HCT116 (cell line): ENCODE measurements at regions not wholly inside any gene's neighbourhood (a gene's known extent, or its start where the extent isn't known, plus 50 kb on each side); places are given as distances from the start of the nearest gene placed in this dataset.
A peak's percentile ranks its signal among the peaks of the same experiment; 100 is the strongest.

Source experiments
- ATAC-seq: fragments of 200-7000 bp; cut with Tn5 transposase; 2 replicates; pipeline ENCODE4 v1.9.1; 2020; ENCODE audit warnings: mild to moderate bottlenecking, moderate library complexity
- BruUV-seq: library from RNA; stranded (reverse); fragments of 400-500 nt; replicated peaks from 2 replicates; lab custom pipeline; 2021; lab: Mats Ljungman, UMichigan
- CTCF ChIA-PET: fragments of 300-600 bp; sonication (Branson Sonifier 250); formaldehyde crosslinking; loops from one replicate; lab custom pipeline; 2021; ENCODE audit warnings: antibody characterized with exemption; lab: Charles Lee
- POLR2A ChIA-PET: fragments of 300-600, 350-600 bp; sonication (Branson Sonifier 250); formaldehyde crosslinking; loops from one replicate; lab custom pipeline; 2021; ENCODE audit warnings: antibody characterized with exemption; lab: Charles Lee
- RAD21 ChIA-PET, 2 experiments: fragments of 300-600 bp; sonication (Branson Sonifier 250); formaldehyde crosslinking; loops; one replicate each; lab custom pipeline; 2023; ENCODE audit warnings: low total read pairs in 2 of 2; ENCODE audit not compliant: uncharacterized antibody in 2 of 2, unreplicated experiment in 2 of 2, low non-redundant PET in 1 of 2; lab: Charles Lee
- DNase-seq: peaks from one replicate; pipeline ENCODE4 v3.0.0-alpha.2; 2010; ENCODE audit warnings: low read depth, low spot score
- H2AFZ ChIP-seq: fragments of 200-600 bp; shearing (Covaris generic), sonication (generic); 2 replicates; pipeline ENCODE4 v1.6.1; 2017; ENCODE audit warnings: low read depth, mixed run types, mixed read lengths, antibody characterized with exemption, low read length; ENCODE audit not compliant: poor library complexity, severe bottlenecking
- H3K27ac ChIP-seq: 2 replicates; pipeline ENCODE4 v1.5.1; 2012; ENCODE audit warnings: low read depth, low read length
- H3K27me3 ChIP-seq: fragments of 200-600 bp; sonication (generic); 2 replicates; pipeline ENCODE4 v1.6.1; 2016; ENCODE audit warnings: mixed run types, low read length, mixed read lengths; ENCODE audit not compliant: insufficient read depth
- H3K36me3 ChIP-seq, 2 experiments: fragments of 200-500 bp in 1 of 2; fragments of 200-600 bp in 1 of 2; sonication (Bioruptor generic) in 1 of 2; sonication (generic) in 1 of 2; 2 replicates each; pipeline versions ENCODE4 v1.5.1 to v1.6.1; 2014 to 2016; ENCODE audit warnings: low read length in 2 of 2, inconsistent platforms in 1 of 2, mixed read lengths in 1 of 2, mixed run types in 1 of 2; ENCODE audit not compliant: insufficient read depth in 2 of 2, control insufficient read depth in 1 of 2
- H3K4me1 ChIP-seq, 2 experiments: fragments of 200-600 bp in 1 of 2; sonication (generic) in 1 of 2; 2 replicates each; pipeline versions ENCODE4 v1.5.1 to v1.6.1; 2012 to 2017; ENCODE audit warnings: low read length in 2 of 2, inconsistent platforms in 1 of 2, mild to moderate bottlenecking in 1 of 2, mixed read lengths in 1 of 2, mixed run types in 1 of 2, moderate library complexity in 1 of 2; ENCODE audit not compliant: insufficient read depth in 2 of 2, control insufficient read depth in 1 of 2
- H3K4me2 ChIP-seq: fragments of 200-600 bp; sonication (generic); 2 replicates; pipeline ENCODE4 v1.6.1; 2017; ENCODE audit warnings: mixed run types, low read length, mixed read lengths
- H3K4me3 ChIP-seq, 2 experiments: fragments of 200-600 bp in 1 of 2; sonication (generic) in 1 of 2; replicated peaks in 1 of 2; 2 replicates each; pipeline ENCODE4 v1.5.1; 2011 to 2016; ENCODE audit warnings: low read length in 2 of 2, control low read depth in 1 of 2, low read depth in 1 of 2, mild to moderate bottlenecking in 1 of 2, mixed read lengths in 1 of 2, mixed run types in 1 of 2
- H3K79me2 ChIP-seq: fragments of 200-600 bp; sonication (generic); 2 replicates; pipeline ENCODE4 v1.6.1; 2017; ENCODE audit warnings: mild to moderate bottlenecking, mixed run types, low read length, moderate library complexity, mixed read lengths; ENCODE audit not compliant: insufficient read depth
- H3K9ac ChIP-seq: fragments of 200-600 bp; sonication (generic); 2 replicates; pipeline ENCODE4 v1.6.1; 2016; ENCODE audit warnings: low read length, mixed read lengths
- H3K9me2 ChIP-seq: fragments of 200-600 bp; sonication (generic), shearing (Covaris generic); 2 replicates; pipeline ENCODE4 v1.6.1; 2017; ENCODE audit warnings: mixed run types, mild to moderate bottlenecking, moderate library complexity; ENCODE audit not compliant: insufficient read depth
- H3K9me3 ChIP-seq, 2 experiments: fragments of 200-500 bp in 1 of 2; fragments of 200-600 bp in 1 of 2; sonication (Bioruptor generic) in 1 of 2; sonication (generic) in 1 of 2; 2 replicates each; pipeline ENCODE4 v1.6.1; 2014 to 2017; ENCODE audit warnings: low read length in 2 of 2, mixed read lengths in 2 of 2, inconsistent platforms in 1 of 2, low read depth in 1 of 2, mild to moderate bottlenecking in 1 of 2, mixed run types in 1 of 2, moderate library complexity in 1 of 2; ENCODE audit not compliant: control insufficient read depth in 1 of 2, insufficient read depth in 1 of 2
- H4K20me1 ChIP-seq: fragments of 200-600 bp; sonication (generic), shearing (Covaris generic); 2 replicates; pipeline ENCODE4 v1.6.1; 2017; ENCODE audit warnings: mixed run types, mild to moderate bottlenecking, moderate library complexity; ENCODE audit not compliant: insufficient read depth
- ATF3 ChIP-seq: IDR thresholded peaks from 2 replicates; pipeline ENCODE4 v1.6.1; 2012
- CTCF ChIP-seq, 3 experiments: fragments of 200-600 bp in 1 of 3; sonication (generic) in 1 of 3; IDR thresholded peaks in 2 of 3; conservative IDR thresholded peaks in 1 of 3; 2 replicates each; pipeline ENCODE4 v1.5.1; 2012 to 2017; ENCODE audit warnings: low read depth in 2 of 3, low read length in 2 of 3, antibody characterized with exemption in 1 of 3, borderline replicate concordance in 1 of 3, control low read depth in 1 of 3, mild to moderate bottlenecking in 1 of 3, mixed read lengths in 1 of 3, mixed run types in 1 of 3, moderate library complexity in 1 of 3; ENCODE audit not compliant: insufficient read depth in 1 of 3
- MAX ChIP-seq: IDR thresholded peaks from 2 replicates; pipeline ENCODE4 v1.6.1; 2012
- RAD21 ChIP-seq: IDR thresholded peaks from 2 replicates; pipeline ENCODE4 v1.6.1; 2012; ENCODE audit warnings: low read depth, mild to moderate bottlenecking
- YY1 ChIP-seq: IDR thresholded peaks from 2 replicates; pipeline ENCODE4 v1.6.1; 2011; ENCODE audit warnings: low read length, low read depth, moderate library complexity, mild to moderate bottlenecking; ENCODE audit not compliant: insufficient replicate concordance; ENCODE audit errors: extremely low read depth
- ZNF274 ChIP-seq: fragments of 200-500 bp; sonication (Bioruptor generic); IDR thresholded peaks from 2 replicates; pipeline ENCODE4 v1.6.1; 2014; ENCODE audit warnings: mild to moderate bottlenecking, low read depth, low read length, inconsistent platforms
- intact Hi-C: fragments of 100-400 bp; cut with micrococcal nuclease; formaldehyde crosslinking; loops from 2 replicates; pipeline ENCODE4 v1.10.0; 2022

- RAD21 ChIA-PET, result interaction anchor here in 1 of 2 experiments (0.5 kb wide), 1 partner anchor 720 kb away, joined by 3 read pairs; no protein-coding TSS in a partner anchor
- CTCF ChIA-PET, result interaction anchor here (1.1 to 1.5 kb wide), 2 partner anchors 9 to 30 kb away, joined by 3 to 5 read pairs; no protein-coding TSS in a partner anchor
- Histone ChIP-seq H2AFZ (no peak overlapping the region), H3K4me2 (no peak overlapping the region), H3K4me3 (no peak overlapping the region), H3K27me3 (no peaks in the 10 kb centered on the region), H3K36me3 (no peaks in the 10 kb centered on the region), H4K20me1 (no peaks in the 10 kb centered on the region), H3K4me1 (no peaks in the 10 kb centered on the region), H3K79me2 (no peaks in the 10 kb centered on the region), H3K9me3 (no peaks in the 10 kb centered on the region), H3K9ac (no peak overlapping the region), H3K27ac (no peak overlapping the region), H3K9me2 (no peaks in the 10 kb centered on the region)
- no TSS peak for BruUV-seq
- no peak for TF ChIP-seq YY1
- peak in 1 of 3 experiments; percentile 29; a peak in 2 of 6 replicates for TF ChIP-seq CTCF (IDR thresholded peaks at IDR 0.05 in 2 of 3, conservative IDR thresholded peaks at IDR 0.05 in 1 of 3; ENCODE audit: borderline replicate concordance in 1 of 3, insufficient read depth in 1 of 3, low read depth in 2 of 3, low read length in 2 of 3)
- ATAC-seq (no peak), DNase-seq (no peak)
- POLR2A ChIA-PET, result no interaction called here
- intact Hi-C loops, result no loop called here
Measured at GRCh38 chr1:199675937-199676336, 351.6 kb upstream of the NR5A2 start.

- H3K4me1 ChIP-seq, result no peaks in the 10 kb centered on the region
- intact Hi-C loops, result no loop called here
- H4K20me1 ChIP-seq, result no peaks in the 10 kb centered on the region
- no peaks in the 10 kb centered on the region for H3K36me3 ChIP-seq
- BruUV-seq, result no TSS peak
- H3K9ac ChIP-seq, result no peak overlapping the region
- DNase-seq, result no peak
- peak overlapping the region; percentile 19 for H2AFZ ChIP-seq
- H3K79me2 ChIP-seq, result no peaks in the 10 kb centered on the region
- no peak for ATAC-seq
- ChIA-PET CTCF (no interaction called here), POLR2A (no interaction called here), RAD21 (no interaction called here)
- TF ChIP-seq ATF3 (no peak), MAX (no peak), CTCF (IDR thresholded peaks at IDR 0.05 in 2 of 3, conservative IDR thresholded peaks at IDR 0.05 in 1 of 3; ENCODE audit: borderline replicate concordance in 1 of 3, insufficient read depth in 1 of 3, low read depth in 2 of 3, low read length in 2 of 3) (no peak), RAD21 (no peak), ZNF274 (no peak)
- H3K4me3 ChIP-seq, result no peak overlapping the region
- no peaks in the 10 kb centered on the region for H3K27me3 ChIP-seq
- H3K27ac ChIP-seq, result no peak overlapping the region
- H3K4me2 ChIP-seq, result no peak overlapping the region
- H3K9me2 ChIP-seq, result no peaks in the 10 kb centered on the region
- H3K9me3 ChIP-seq, result no peaks in the 10 kb centered on the region
Measured at GRCh38 chr1:199678771-199679170, 348.7 kb upstream of the NR5A2 start.
